GM21717 (cell line): ENCODE measurements at regions not wholly inside any gene's neighbourhood (a gene's known extent, or its start where the extent isn't known, plus 50 kb on each side); places are given as distances from the start of the nearest gene placed in this dataset.
"Not testable (repeated sequence)": the region's sequence is repeated elsewhere in the genome, so short reads cannot be mapped to it uniquely, and the experiment has no call there.

ENCODE experiments used
- ATAC-seq: cut with Tn5 transposase; IDR thresholded peaks from one replicate; pipeline ENCODE4 v1.9.1; 2021; ENCODE audit warnings: mild to moderate bottlenecking, moderate library complexity; ENCODE audit not compliant: unreplicated experiment

DNA sequence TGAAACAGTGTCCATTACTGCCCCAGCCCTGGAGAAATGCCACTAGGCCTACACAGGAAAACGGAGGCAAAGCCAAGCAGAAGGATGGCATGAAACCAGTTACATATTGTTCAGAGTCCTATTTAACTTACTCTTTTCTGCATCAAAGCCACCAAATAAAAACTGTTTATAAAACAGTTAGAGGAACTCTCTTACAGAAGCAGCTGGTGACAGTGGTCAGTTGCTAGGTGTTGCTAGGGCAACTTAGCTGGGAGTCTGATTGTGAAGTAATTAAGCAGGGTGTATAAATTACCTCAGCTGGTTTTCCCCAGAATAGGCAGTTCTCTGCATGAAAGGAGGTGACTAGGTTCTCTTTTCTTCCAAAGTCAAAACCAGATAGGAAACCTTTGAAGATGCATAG, 115.6 kb upstream of the ZBED5 start:
- ATAC-seq: no peak

DNA sequence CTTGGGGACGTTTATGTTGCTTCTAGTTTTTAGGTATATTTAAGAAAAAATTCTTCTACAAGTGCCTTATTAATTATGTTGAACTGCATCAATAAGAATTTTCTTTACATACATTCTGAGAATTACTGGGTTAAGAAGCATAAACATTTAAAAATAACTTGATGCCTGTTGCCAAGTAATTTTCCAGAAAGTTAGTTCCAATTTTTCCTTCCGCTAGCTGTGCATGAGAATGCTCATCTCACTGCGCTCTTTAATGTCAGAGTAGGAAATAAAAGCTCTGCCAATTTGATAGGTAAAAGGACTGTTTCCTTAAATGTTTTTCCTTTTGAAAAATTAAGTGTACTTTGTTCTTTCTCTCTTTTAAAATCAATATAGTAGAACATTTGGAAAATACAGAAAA, 113.1 kb upstream of the ZBED5 start:
- ATAC-seq: no peak

DNA sequence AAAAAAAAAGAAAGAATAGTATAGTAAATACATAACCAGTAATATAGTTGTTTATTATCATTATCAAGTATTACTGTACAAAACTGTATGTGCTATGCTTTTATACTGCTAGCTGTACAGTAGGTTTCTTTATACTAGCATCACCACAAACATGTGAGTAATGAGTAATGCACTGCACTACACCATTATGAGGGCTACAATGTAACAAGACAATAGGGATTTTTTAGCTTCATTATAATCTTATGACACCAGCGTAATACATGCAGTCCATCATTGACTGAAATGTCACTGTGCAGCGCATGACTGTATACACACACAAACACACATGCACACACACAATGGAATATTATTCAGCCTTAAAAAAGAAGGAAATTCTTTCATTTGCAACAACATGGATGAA, 111.5 kb upstream of the ZBED5 start:
- ATAC-seq: no peak

DNA sequence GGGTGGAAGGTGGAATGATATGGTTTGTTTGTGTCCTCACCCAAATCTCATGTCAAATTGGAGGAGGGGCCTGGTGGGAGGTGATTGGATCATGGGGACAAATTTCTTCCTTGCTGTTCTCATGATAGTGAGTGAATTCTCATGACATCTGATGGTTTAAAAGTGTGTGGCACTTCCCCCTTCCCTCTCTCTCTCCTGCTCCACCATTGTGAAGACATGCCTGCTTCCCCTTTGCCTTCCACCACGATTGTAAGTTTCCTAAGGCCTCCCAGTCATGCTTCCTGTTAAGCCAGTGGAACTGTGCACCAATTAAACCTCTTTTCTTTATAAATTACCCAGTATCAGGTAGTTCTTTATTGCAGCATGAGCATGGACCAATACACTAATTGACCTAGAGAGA, 99.0 kb upstream of the ZBED5 start:
- ATAC-seq: not testable (repeated sequence)

DNA sequence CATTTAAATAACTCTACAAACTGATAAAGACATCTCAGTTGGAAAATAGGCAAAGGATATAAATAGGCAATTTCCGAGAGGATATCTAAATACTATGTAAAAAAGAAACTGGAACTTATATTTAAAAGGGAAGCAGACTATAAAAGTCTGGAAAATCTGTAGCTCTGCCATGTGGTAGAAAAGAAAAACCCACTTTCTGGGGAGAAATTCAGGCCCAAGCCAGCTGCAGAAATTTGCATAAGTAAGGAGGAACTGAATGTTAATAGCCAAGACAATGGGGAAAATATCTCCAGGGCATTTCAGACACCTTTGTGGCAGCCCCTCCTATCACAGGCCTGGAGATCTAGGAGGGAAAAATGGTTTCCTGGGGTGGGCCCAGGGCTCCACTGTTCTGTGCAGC, 97.8 kb upstream of the ZBED5 start:
- ATAC-seq: no peak

DNA sequence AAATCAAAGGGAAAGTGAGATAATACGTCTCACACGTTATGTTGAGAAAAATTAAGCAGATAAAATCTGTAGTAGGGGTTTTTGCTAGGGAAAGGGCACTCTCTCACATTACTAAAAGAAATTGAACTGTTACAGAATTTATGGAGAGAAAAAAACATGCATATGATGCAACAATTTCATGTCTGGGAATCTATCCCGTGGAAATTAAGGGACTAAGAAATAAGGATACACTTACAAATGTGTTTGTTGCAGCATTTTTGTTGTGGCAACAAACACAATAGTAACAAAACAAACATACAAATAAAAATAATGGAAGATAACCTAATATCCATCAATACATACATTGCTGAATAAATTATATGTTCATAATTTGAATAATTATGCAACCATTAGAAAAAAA, 96.3 kb upstream of the ZBED5 start:
- no peak for ATAC-seq

DNA sequence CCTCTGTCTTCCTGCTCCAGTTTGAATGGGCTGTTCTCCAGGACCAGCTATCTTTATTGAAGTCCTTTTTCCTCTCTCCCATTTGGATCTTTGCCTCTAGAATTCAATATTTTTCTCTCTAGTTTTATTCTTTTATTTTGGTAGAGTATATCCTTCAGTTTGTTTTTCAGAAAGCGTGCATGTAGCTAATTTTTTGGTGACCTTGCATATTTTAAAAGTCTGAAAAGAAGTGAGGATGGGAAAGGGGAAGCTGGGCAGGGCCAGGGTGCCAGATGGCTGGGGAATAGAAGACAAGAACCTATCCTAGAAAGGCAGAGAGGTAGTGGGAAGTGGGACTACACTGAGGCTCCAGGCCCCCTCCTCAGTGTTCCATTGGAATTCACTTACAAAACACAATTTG, 95.0 kb upstream of the ZBED5 start:
- ATAC-seq: no peak

DNA sequence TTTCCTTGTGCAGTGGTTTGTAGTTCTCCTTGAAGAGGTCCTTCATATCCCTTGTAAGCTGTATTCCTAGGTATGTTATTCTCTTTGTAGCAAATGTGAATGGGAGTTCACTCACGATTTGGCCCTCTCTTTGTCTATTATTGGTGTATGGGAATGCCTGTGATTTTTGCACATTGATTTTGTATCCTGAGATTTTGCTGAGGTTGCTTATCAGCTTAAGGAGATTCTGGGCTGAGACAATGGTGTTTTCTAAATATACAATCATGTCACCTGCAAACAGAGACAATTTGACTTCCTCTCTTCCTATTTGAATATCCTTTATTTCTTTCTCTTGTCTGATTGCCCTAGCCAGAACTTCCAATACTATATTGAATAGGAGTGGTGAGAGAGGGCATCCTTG, 90.1 kb upstream of the ZBED5 start:
- not testable (repeated sequence) for ATAC-seq

DNA sequence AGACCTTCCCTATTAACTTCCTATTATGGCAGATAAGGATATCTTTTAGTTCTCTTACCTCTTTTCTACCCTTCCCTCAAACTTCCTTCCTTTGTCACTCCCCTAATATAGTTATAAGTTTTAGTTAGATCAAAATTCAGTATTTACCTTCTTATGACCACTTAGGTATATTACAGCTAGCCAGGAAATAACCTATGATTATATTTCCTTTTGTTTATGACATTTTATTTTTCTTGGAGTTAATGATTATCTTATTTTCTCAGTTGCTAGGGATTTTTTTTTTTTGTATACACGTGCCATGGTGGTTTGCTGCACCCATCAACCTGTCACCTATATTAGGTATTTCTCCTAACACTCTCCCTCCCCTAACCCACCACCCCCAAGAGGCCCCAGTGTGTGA, 88.2 kb upstream of the ZBED5 start:
- ATAC-seq: no peak

DNA sequence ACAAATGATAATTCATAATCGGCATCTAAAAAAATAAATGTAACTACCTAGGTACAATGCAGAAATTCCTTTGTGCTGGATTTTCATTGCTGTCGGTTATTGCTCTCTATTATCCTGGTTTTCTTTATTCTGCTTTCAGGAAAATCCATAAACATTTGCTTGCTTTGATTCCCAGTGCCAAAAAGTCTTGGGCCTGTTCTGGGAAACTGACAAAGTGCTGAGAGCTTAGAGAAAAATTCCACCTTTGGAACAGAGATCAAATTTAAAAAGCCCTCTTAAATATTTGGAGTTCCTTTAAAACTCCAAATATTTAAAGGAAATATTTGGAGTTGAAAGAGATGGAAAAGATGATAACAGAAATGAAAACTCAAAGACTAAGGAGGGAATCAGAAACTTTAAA, 87.3 kb upstream of the ZBED5 start:
- no peak for ATAC-seq

DNA sequence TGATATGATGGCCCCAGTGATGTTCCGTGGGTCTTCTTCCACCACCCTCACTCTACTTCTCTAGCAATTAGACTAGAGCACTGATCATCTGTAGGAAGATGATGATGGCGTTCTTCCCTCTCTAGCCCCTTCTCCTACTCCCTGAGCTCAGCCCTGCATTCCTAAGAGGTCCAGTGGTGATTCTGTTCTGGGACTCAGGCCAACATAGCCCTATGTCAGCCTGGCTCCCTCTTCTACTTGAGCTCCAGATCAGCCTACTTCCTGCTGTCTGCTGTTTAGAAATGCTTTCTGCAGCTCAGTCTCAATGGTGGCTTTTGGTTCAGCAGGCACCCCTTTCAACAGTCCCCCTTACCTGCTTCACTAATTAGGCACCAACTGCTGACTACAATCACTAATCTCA, 86.1 kb upstream of the ZBED5 start:
- no peak for ATAC-seq

DNA sequence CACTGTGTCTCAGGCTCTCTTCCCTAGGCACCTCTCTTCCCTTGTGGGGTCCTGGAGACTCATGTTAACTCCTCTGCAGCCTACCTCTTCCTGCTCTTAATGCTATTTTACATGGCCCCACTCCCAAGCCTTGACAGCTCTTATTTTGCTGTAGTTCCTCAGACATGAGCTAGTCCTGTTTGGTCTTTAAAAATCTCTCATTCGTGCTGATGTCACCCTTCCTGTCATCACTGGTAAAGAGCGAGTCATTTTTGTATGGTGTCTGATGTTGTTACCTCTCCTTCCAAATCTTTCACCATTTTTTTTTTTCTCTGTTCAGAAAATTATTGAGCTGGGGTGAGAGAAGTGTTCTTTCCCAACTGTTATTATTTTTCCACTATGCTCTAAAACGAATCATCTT, 84.8 kb upstream of the ZBED5 start:
- ATAC-seq: no peak

DNA sequence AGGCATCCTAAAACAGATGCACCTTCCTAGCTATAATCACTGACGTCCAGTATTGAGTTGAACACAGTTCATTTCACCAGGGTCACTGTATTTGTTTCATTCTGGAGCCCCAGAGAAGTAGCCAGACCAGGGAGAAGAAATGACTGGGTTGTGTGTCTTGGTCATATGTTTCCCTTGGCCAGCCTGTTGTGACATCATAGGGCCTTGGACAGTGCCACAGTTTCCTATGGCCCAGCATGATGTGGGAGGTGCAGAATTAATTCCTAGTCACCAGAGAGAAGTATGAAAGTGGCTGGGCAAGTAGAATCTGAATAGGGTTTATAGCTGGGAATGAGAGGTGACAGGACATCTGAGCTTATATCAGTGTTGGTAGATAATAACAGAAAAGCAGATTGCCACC, 84.0 kb upstream of the ZBED5 start:
- ATAC-seq: no peak

DNA sequence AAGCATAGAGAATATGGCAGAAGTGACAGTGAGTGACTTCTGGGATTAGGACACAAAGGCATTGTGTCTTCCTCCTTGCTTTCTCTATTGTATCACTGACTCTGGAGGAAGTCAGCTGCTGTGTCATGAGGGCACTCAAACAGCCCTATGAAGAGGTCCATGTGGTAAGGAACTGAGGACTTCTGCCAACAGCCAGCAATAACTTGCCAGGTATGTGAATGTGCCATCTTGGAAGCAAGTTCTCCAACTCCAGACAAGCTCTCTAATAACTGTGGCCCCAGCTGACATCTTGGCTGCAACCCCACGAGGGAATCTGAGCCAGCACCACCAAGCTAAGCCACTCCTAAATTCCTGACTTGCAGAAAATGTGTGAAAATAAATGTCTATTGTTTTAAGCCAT, 83.6 kb upstream of the ZBED5 start:
- no peak for ATAC-seq

DNA sequence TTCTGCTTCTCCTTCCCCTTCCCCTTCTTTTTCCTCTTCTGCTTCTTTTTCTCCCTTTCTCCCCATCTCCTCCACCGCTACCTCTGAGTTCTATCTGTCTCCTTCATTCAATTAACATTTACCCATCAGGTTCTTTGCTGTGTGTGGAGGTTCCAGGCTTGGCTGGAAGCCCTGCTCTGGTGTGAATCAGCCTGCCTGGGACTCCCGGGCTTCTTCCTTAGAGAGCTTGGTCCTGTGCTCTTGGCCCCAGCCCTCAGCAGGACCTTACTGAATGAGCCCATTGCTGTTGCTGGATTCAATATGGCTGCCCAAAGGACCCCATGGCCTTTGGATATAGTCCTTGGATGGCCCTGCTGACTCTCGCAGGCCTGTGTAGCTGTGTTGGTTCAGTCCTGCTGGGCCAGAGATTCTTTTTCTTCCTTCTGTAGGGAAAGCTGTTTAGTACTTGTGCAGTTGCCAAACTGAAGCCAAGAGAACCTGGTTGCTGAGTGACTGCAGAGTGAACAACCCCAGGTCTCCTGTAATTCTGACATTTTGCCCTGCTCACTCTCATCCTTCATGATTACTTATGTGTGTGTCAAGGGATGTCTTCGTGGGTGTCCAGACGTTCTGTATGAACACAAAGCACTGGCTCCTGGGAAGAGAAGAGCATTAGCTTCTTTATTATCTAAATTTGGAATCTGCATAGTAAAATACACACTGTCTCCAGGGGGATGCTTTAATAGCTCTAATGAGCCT, 81.0 kb upstream of the ZBED5 start:
- ATAC-seq: no peak

DNA sequence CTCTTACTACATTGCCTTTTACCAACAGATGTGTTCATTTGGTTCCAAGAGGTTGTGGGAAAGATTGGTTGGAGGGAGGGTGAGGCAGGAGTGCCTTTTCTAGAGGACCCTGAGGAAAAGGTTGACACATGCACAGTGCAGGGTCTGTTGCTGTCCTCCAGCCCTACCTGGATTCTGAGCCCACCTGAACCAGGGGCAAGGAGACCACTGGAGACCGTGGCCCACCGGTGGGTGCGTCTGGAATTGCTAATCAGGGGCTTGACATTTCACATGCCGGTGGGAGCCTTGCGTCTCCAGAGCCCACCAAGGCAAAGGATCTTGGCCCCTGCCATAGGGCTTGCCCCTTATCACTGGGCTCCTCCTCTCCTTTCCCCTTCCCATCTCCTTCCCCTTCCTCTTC, 80.4 kb upstream of the ZBED5 start:
- no peak for ATAC-seq

DNA sequence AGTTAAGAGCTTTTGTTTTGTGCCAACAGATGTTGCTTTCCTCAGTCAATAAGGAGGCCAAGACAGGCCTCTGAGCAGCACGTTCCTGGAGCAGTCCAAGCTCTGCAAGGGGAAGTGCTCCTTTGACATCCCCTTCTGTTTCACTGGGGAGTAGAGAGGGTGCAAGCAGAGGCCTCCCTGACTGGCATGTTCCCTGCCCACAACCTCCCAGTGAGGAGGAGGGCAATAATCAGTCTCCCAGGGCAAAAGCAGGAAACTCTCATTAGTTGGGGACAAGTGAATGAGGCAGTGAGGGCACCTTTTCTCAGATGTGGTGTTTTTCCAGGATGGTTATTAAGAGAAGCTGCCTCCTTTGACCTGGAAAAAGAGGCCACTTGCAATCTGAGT, 79.5 kb upstream of the ZBED5 start:
- no peak for ATAC-seq

DNA sequence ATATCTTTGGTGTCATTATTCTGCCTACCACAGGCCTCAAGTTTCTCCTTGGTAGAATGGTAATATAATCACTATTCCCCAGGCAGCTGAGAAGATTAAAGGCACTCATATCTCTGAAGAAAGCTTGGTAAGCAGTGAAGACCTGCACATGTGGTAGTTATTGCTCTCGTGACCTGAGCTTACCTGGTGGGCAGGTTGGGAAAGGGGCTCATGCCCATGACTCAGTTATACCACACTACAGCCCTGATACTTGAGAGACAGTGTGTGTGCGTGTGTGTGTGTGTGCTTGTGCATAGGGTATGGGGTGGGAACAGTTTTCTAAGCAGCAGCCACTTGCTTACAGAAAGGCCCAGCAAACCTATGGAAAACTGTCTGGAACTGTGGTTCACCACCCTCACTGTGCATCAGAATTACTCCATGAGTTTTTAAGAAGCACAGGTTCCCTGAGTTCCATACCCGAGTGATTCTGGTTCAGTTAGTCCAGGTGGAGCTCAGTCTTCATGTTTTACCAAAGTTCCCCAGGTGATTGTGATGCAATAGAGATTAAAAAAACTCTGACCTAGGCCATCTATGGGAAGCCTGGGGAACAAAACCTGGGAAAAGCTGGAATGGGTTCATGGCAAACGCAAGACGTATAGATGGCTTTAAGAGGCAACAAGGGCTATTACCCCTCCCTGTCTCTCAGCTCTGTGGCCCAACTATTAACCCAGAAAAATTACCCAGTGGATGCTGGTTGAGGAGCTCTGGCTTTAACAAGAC, 79.0 kb upstream of the ZBED5 start:
- ATAC-seq: no peak

DNA sequence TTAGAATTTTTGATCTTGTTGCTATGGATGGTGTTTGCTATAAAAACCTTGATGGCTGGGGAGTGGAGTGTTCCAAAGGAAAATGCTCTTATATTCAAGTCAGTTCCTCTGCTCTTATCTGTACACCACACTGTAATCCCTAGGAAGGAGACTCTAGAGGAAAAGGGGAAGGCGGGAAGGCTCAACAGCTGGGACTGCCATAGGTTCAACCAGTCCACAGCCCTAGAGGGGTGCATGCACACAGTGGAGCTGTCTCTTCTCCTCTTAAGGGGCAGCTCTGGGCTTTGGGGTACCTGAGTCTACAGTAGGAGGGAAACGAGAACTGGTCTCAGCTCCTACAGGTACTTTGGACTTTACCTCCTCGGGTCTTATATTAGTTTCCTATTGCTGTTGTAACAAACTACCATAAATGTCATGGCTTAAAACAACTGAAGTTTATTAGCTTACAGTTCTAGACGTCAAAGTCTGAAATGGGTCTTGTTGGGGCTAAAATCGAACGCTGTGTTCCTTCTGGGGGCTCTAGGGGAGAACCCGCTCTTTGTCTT, 77.2 kb upstream of the ZBED5 start:
- no peak for ATAC-seq

DNA sequence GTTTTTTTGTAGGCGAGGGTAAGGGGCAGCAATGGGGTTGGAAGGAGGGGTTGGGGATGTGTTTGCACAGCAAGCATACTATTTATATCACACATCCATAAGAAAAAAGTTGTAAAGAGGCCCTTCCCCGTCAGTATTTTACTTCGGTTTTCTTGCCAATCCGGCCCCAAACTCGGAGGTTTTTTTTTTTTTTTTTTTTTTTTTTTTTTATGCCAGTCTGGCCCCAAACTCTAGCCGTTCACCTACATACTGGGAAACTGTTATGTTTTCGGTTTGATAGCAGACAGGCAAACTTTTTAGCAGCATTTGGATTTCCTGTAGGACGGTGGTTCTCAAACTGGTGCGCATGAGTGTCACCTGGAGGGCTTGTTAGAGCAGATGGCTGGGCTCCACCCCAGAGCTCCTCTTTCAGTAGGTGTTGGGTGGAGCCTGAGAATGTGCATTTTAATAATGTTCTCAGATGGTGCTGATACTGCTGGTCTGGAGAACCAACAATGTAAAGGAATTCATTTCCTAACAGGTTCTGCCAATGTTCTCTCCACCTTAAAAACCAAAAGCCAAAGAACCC, 76.5 kb upstream of the ZBED5 start:
- no peak for ATAC-seq

DNA sequence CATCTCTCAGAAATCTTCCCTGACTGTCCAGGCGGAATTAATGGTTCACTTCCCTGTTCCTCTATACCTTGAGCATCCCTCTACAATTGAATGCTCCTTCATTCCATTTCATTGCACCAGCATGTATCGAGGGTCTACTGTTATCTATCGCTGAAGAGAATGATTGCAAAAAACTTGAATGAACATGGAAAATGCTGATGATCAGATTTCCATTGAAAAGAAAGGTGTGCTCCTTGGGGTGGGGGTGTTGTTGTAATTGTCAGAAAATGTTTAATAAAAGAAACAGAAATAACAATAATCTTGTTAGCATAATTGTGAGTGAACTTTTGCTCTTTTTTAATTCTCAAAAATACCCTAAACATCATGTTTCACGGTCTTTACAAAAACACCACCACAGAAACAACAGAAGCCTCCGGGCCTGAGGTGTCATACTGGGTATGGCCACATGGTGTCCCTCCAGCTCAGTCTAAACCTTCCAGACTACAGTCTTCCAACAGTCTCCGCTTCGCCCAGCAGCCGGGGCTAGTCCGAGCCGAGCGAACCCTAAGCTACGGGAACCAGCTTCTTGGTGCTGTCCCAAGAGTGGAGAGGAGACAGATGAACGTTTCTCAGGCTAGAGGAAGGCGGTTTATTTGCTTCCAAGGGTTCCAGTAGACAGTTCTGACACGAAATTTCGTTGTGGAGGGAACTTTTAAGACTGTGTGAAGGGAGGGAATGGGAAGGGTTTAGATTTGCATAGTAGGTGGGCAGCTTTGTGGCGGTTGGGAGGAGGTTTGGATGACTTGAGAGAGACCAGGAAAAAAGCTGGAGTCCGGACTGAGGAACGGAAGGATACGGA, 75.8 kb upstream of the ZBED5 start:
- peak; percentile 85 for ATAC-seq
